GM23338 (cell line): ENCODE measurements at regions not wholly inside any gene's neighbourhood (a gene's known extent, or its start where the extent isn't known, plus 50 kb on each side); places are given as distances from the start of the nearest gene placed in this dataset.
"Not testable (repeated sequence)": the region's sequence is repeated elsewhere in the genome, so short reads cannot be mapped to it uniquely, and the experiment has no call there.

Experiments used
- ATAC-seq: fragments of 200-7000 bp; cut with Tn5 transposase; 3 replicates; pipeline ENCODE4 v1.9.1; 2020
- DNase-seq: peaks from one replicate; pipeline ENCODE4 v3.0.0-alpha.2; 2015; ENCODE audit warnings: low spot score
- H2AFZ ChIP-seq: fragments of 200-600 bp; sonication (generic); 2 replicates; pipeline ENCODE4 v1.8.0; 2016; ENCODE audit warnings: antibody characterized with exemption, mild to moderate bottlenecking, moderate library complexity
- H3F3A ChIP-seq: fragments of 200-600 bp; sonication (generic); replicated peaks from 2 replicates; pipeline ENCODE4 v1.8.0; 2017; ENCODE audit warnings: antibody characterized with exemption, mixed run types, low read depth
- H3K27ac ChIP-seq: fragments of 200-600 bp; sonication (generic); 2 replicates; pipeline ENCODE4 v1.6.1; 2016; ENCODE audit warnings: low read depth
- H3K27me3 ChIP-seq: fragments of 200-600 bp; sonication (generic); 2 replicates; pipeline ENCODE4 v1.8.0; 2016; ENCODE audit warnings: mild to moderate bottlenecking, mixed run types, moderate library complexity; ENCODE audit not compliant: insufficient read depth
- H3K36me3 ChIP-seq: fragments of 200-600 bp; sonication (generic); 2 replicates; pipeline ENCODE4 v1.8.0; 2016; ENCODE audit warnings: mild to moderate bottlenecking; ENCODE audit not compliant: insufficient read depth
- H3K4me1 ChIP-seq: fragments of 200-600 bp; sonication (generic); 2 replicates; pipeline ENCODE4 v1.8.0; 2016; ENCODE audit warnings: mild to moderate bottlenecking, moderate library complexity; ENCODE audit not compliant: insufficient read depth
- H3K4me2 ChIP-seq: fragments of 200-600 bp; sonication (generic); 2 replicates; pipeline ENCODE4 v1.7.1; 2017; ENCODE audit warnings: mixed run types
- H3K4me3 ChIP-seq: fragments of 200-600 bp; sonication (generic); 2 replicates; pipeline ENCODE4 v1.6.1; 2016; ENCODE audit warnings: mixed run types
- H3K79me2 ChIP-seq: fragments of 200-600 bp; sonication (generic); replicated peaks from 2 replicates; pipeline ENCODE4 v1.8.0; 2017; ENCODE audit warnings: mild to moderate bottlenecking; ENCODE audit not compliant: insufficient read depth
- H3K9me2 ChIP-seq: fragments of 200-600 bp; sonication (generic); 2 replicates; pipeline ENCODE4 v1.8.0; 2017; ENCODE audit not compliant: insufficient read depth
- H4K20me1 ChIP-seq: fragments of 200-600 bp; sonication (generic); replicated peaks from 2 replicates; pipeline ENCODE4 v1.8.0; 2017; ENCODE audit warnings: mild to moderate bottlenecking; ENCODE audit not compliant: insufficient read depth
- H3K27ac Mint-ChIP-seq: 2 replicates; pipeline ENCODE4 v1.8.0; 2020; ENCODE audit warnings: inconsistent platforms, mild to moderate bottlenecking, moderate library complexity, mixed read lengths
- H3K27me3 Mint-ChIP-seq: 3 replicates; pipeline ENCODE4 v1.8.0; 2022; ENCODE audit warnings: low read depth, mild to moderate bottlenecking, moderate library complexity, mixed read lengths, inconsistent platforms; ENCODE audit not compliant: insufficient read depth, poor library complexity
- H3K36me3 Mint-ChIP-seq: 3 replicates; pipeline ENCODE4 v1.8.0; 2021; ENCODE audit warnings: low read depth, mild to moderate bottlenecking, inconsistent platforms, moderate library complexity, mixed read lengths
- H3K4me1 Mint-ChIP-seq: 3 replicates; pipeline ENCODE4 v1.8.0; 2020; ENCODE audit warnings: mild to moderate bottlenecking, inconsistent platforms, mixed read lengths
- H3K4me3 Mint-ChIP-seq: 3 replicates; pipeline ENCODE4 v1.8.0; 2021; ENCODE audit warnings: moderate library complexity, mild to moderate bottlenecking, inconsistent platforms, mixed read lengths
- H3K9me3 Mint-ChIP-seq: 3 replicates; pipeline ENCODE4 v1.8.0; 2020; ENCODE audit warnings: moderate library complexity, mild to moderate bottlenecking, inconsistent platforms, mixed read lengths
- NANOG ChIP-seq: IDR thresholded peaks from 2 replicates; pipeline ENCODE4 v1.6.1; 2016; ENCODE audit warnings: antibody characterized with exemption, borderline replicate concordance
- REST ChIP-seq: IDR thresholded peaks from one replicate; pipeline ENCODE4 v1.6.1; 2018; ENCODE audit warnings: antibody characterized with exemption; ENCODE audit not compliant: unreplicated experiment
- ZNF462 ChIP-seq: fragments of 250-450 bp; sonication (Bioruptor Pico); IDR thresholded peaks from 2 replicates; pipeline ENCODE4 v1.5.0; 2020; ENCODE audit warnings: mild to moderate bottlenecking, moderate library complexity

- no peak for TF ChIP-seq NANOG
Measured at GRCh38 chr2:114128263-114128662, 238.4 kb downstream of the ACTR3 start (continued).

GRCh38 chr2:114128725-114129124 lies 238.8 kb downstream of the ACTR3 start:
- TF ChIP-seq REST (no peak), ZNF462 (no peak)
- Histone ChIP-seq H3K4me3 (no peak overlapping the region), H3K4me2 (no peak overlapping the region), H3K27me3 (no peaks in the 10 kb centered on the region), H4K20me1 (no peaks in the 10 kb centered on the region), H3K79me2 (no peaks in the 10 kb centered on the region), H3K9me2 (no peaks in the 10 kb centered on the region), H3K36me3 (no peaks in the 10 kb centered on the region), H2AFZ (no peak overlapping the region), H3K27ac (no peak overlapping the region), H3F3A (no peaks in the 10 kb centered on the region), H3K4me1 (no peaks in the 10 kb centered on the region)
- H3K4me1 Mint-ChIP-seq: no peaks in the 10 kb centered on the region; the same call in 1 of the 3 replicates
- H3K27me3 Mint-ChIP-seq: no peaks in the 10 kb centered on the region
- H3K27ac Mint-ChIP-seq: no peak overlapping the region
- no peak overlapping the region for H3K4me3 Mint-ChIP-seq
- no peak for DNase-seq
- ATAC-seq: no peak
- no peaks in the 10 kb centered on the region for H3K36me3 Mint-ChIP-seq
- peaks cover 38% of the 10 kb centered on the region for H3K9me3 Mint-ChIP-seq

GRCh38 chr2:114132050-114132449 lies 242.2 kb downstream of the ACTR3 start:
- not testable (repeated sequence) for H3K4me3 Mint-ChIP-seq, H4K20me1 ChIP-seq, H3K4me2 ChIP-seq, DNase-seq, H3K27me3 ChIP-seq, H3K27ac ChIP-seq, H3F3A ChIP-seq, H3K9me2 ChIP-seq, H3K79me2 ChIP-seq, H2AFZ ChIP-seq, H3K36me3 ChIP-seq, H3K4me3 ChIP-seq, H3K4me1 ChIP-seq, H3K4me1 Mint-ChIP-seq, H3K27ac Mint-ChIP-seq, H3K36me3 Mint-ChIP-seq, H3K27me3 Mint-ChIP-seq, ATAC-seq
- H3K9me3 Mint-ChIP-seq: peaks cover 51% of the 10 kb centered on the region
